ENCODE measurements at regions not wholly inside any gene's neighbourhood (a gene's known extent, or its start where the extent isn't known, plus 50 kb on each side); places are given as distances from the start of the nearest gene placed in this dataset.

DNA sequence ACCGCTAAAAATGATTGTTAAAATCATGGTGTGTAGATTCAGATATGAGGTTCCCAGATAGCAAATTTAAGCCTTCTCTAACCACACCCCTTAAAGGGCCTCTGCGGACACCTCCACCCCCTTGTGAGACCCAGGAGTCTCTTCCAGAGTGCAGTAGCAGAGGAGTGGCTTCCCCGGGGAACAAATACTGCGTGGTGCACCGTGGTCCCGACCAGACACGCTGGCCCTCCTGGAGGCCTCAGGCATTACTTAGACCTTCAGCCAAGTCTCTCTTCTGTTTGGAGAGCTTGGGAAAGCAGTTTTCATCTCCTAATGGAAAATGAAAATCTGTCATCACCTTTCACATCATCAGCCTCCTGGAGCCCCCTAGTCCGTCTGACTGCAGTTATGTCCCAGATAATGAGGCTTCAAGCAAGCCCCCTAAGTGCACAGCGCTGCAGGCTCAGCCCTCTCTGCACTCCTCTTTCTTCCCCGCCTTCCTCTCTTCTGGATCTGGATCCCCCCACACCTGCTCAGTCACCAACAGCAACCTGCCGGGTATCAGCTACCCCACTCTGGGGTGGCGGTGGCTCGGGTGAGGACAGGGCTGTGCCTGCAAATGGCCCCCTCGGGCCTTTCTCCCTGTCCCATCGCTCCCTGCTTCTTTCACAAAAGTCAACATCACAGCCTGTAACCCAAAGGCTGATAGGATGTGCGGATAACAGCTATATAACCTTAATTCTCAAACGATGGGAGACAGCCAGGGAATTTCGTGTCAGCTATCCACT, 58.8 kb upstream of the TAGAP start:
- Mint-ChIP-seq H3K27ac (no peak overlapping the region), H3K4me3 (no peak overlapping the region), H3K9me3 (no peaks in the 10 kb centered on the region), H3K27me3 (ENCODE audit: low read depth) (no peaks in the 10 kb centered on the region), H3K36me3 (no peaks in the 10 kb centered on the region), H3K4me1 (peaks cover 7% of the 10 kb centered on the region)
- TF ChIP-seq, protein P1, sequence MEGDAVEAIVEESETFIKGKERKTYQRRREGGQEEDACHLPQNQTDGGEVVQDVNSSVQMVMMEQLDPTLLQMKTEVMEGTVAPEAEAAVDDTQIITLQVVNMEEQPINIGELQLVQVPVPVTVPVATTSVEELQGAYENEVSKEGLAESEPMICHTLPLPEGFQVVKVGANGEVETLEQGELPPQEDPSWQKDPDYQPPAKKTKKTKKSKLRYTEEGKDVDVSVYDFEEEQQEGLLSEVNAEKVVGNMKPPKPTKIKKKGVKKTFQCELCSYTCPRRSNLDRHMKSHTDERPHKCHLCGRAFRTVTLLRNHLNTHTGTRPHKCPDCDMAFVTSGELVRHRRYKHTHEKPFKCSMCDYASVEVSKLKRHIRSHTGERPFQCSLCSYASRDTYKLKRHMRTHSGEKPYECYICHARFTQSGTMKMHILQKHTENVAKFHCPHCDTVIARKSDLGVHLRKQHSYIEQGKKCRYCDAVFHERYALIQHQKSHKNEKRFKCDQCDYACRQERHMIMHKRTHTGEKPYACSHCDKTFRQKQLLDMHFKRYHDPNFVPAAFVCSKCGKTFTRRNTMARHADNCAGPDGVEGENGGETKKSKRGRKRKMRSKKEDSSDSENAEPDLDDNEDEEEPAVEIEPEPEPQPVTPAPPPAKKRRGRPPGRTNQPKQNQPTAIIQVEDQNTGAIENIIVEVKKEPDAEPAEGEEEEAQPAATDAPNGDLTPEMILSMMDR (IDR thresholded peaks at IDR 0.05; ENCODE audit: unreplicated experiment), result no peak
- DNase-seq (ENCODE audit: low spot score in 2 of 2, unreplicated experiment in 2 of 2), result peak in 1 of 2 experiments; percentile 3

DNA sequence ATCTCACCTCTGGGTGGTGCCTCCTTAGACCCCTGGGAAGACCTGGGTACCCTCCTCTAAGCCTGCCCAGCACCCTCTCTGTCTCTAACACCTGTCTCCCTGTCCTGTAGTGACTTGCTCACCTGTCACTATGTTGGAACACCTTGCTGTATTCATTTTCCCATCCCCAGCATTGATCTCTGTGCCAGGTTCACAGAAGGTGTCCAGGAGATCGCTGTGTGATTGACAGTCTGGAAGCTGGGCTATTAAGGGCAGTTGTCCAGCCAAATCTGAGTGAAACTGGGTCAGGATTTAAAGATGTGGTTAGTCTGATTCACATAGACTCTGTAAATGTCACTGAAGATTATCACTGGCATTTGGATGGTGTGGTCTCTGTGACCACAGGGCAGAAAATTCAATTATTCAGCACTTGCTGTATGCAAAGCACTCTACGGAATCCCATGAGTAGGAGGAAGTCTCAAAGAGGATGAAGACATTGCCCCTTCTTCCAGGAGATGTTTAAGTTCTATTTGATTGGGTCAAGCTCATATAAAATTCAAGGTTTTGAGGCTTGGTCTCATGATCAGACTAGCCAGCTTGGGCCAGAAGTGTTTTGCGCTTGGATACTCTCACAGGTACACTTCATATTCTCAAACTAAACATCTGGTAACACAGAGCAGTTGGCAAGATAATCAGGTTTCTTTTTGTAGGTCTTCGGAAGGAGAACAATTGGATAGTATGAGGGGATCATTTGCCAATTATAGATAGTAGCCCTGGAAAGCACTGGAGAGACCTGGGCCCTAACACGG, 57.8 kb upstream of the TAGAP start:
- TF ChIP-seq, protein P1 (IDR thresholded peaks at IDR 0.05; ENCODE audit: unreplicated experiment), result no peak
- peak in 1 of 2 experiments; percentile 11 for DNase-seq (ENCODE audit: low spot score in 2 of 2, unreplicated experiment in 2 of 2)
- no peak overlapping the region for H3K27ac Mint-ChIP-seq
- no peak overlapping the region for H3K4me3 Mint-ChIP-seq
- H3K4me1 Mint-ChIP-seq, result peaks cover 7% of the 10 kb centered on the region
- H3K27me3 Mint-ChIP-seq (ENCODE audit: low read depth), result no peaks in the 10 kb centered on the region
- no peaks in the 10 kb centered on the region for H3K9me3 Mint-ChIP-seq
- no peaks in the 10 kb centered on the region for H3K36me3 Mint-ChIP-seq

DNA sequence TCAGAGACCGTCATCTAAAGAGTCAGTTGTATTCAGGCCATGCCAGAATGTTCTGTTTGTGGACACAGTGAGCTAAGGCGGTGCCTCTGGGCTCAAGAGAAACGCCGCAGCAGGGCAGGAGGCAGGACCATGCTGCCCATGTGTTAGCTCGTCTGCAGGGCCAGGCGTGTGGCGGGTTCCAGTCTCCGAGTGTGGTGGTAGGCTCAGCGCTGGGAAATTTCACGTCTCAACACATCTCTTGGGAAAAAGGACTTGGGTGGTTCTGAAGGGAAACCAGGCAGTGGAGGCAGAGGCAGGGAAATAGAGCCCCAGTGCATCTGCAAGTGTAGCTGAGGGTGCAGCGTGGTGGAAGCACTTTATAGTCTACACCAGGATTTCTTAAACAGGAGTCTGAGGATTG, 56.9 kb upstream of the TAGAP start:
- TF ChIP-seq, protein P1 (IDR thresholded peaks at IDR 0.05; ENCODE audit: unreplicated experiment), result no peak

GRCh38 chr6:159100395-159101182, 55.8 kb upstream of the TAGAP start:
- no peaks in the 10 kb centered on the region for H3K9me3 Mint-ChIP-seq
- H3K27me3 Mint-ChIP-seq (ENCODE audit: low read depth), result no peaks in the 10 kb centered on the region
- H3K36me3 Mint-ChIP-seq, result no peaks in the 10 kb centered on the region
- peak in 1 of 2 experiments; percentile 27 for DNase-seq (ENCODE audit: low spot score in 2 of 2, unreplicated experiment in 2 of 2)
- H3K27ac Mint-ChIP-seq, result no peak overlapping the region
- H3K4me1 Mint-ChIP-seq, result peaks cover 5% of the 10 kb centered on the region
- TF ChIP-seq, protein P1 (IDR thresholded peaks at IDR 0.05; ENCODE audit: unreplicated experiment), result no peak
- no peak overlapping the region for H3K4me3 Mint-ChIP-seq

More for the DNA sequence above, 56.9 kb upstream of the TAGAP start:
- Mint-ChIP-seq H3K27me3 (ENCODE audit: low read depth) (no peaks in the 10 kb centered on the region), H3K4me3 (no peak overlapping the region), H3K36me3 (no peaks in the 10 kb centered on the region), H3K9me3 (no peaks in the 10 kb centered on the region), H3K27ac (no peak overlapping the region), H3K4me1 (peaks cover 5% of the 10 kb centered on the region)
- peak in 1 of 2 experiments; percentile 34 for DNase-seq (ENCODE audit: low spot score in 2 of 2, unreplicated experiment in 2 of 2)

GRCh38 chr6:159099961-159100360, 55.2 kb upstream of the TAGAP start:
- Mint-ChIP-seq H3K27me3 (ENCODE audit: low read depth) (no peaks in the 10 kb centered on the region), H3K4me1 (peaks cover 5% of the 10 kb centered on the region), H3K4me3 (no peak overlapping the region), H3K27ac (no peak overlapping the region), H3K36me3 (no peaks in the 10 kb centered on the region), H3K9me3 (no peaks in the 10 kb centered on the region)
- TF ChIP-seq, protein P1 (IDR thresholded peaks at IDR 0.05; ENCODE audit: unreplicated experiment), result no peak
- DNase-seq (ENCODE audit: low spot score in 2 of 2, unreplicated experiment in 2 of 2), result no peak
